ENCODE measurements at regions not wholly inside any gene's neighbourhood (a gene's known extent, or its start where the extent isn't known, plus 50 kb on each side); places are given as distances from the start of the nearest gene placed in this dataset.

- no peak overlapping the region for H3K27ac ChIP-seq
- H3K4me1 ChIP-seq (ENCODE audit: control insufficient read depth in 1 of 2, insufficient read depth in 1 of 2, low read depth in 1 of 2, low read length in 1 of 2) = no peaks in the 10 kb centered on the region
- H3K36me3 ChIP-seq = no peaks in the 10 kb centered on the region
- H3K9me3 ChIP-seq = no peaks in the 10 kb centered on the region
- H3K4me3 ChIP-seq (ENCODE audit: low read depth in 1 of 2, low read length in 1 of 2) = no peak overlapping the region
- TF ChIP-seq CTCF (IDR thresholded peaks at IDR 0.05) = no peak
- H3K27me3 ChIP-seq = no peaks in the 10 kb centered on the region
Measured at GRCh38 chr13:105466376-105466775, 1069.1 kb downstream of the EFNB2 start.

GRCh38 chr13:105465745-105466144, 1069.7 kb downstream of the EFNB2 start, which contains the start of gene DAOA:
Gene DAOA, plus strand, starts transcription at chr13:105466045.
- no peak within 1 kb of the TSS for H3K4me3 ChIP-seq (ENCODE audit: low read depth in 1 of 2, low read length in 1 of 2)
- TF ChIP-seq CTCF (IDR thresholded peaks at IDR 0.05) = no peak
- no peaks in the 10 kb centered on the region for H3K36me3 ChIP-seq
- no peaks in the 10 kb centered on the region for H3K4me1 ChIP-seq (ENCODE audit: control insufficient read depth in 1 of 2, insufficient read depth in 1 of 2, low read depth in 1 of 2, low read length in 1 of 2)
- no peaks in the 10 kb centered on the region for H3K27me3 ChIP-seq
- no peak within 1 kb of the TSS for H3K27ac ChIP-seq
- H3K9me3 ChIP-seq = no peaks in the 10 kb centered on the region

- Histone ChIP-seq H3K27me3 (no peaks in the 10 kb centered on the region), H3K9me3 (no peaks in the 10 kb centered on the region), H3K4me1 (ENCODE audit: control insufficient read depth in 1 of 2, insufficient read depth in 1 of 2, low read depth in 1 of 2, low read length in 1 of 2) (no peaks in the 10 kb centered on the region), H3K36me3 (no peaks in the 10 kb centered on the region), H3K4me3 (ENCODE audit: low read depth in 1 of 2, low read length in 1 of 2) (no peak overlapping the region), H3K27ac (no peak overlapping the region)
- TF ChIP-seq CTCF (IDR thresholded peaks at IDR 0.05) = no peak
Measured at GRCh38 chr13:105465251-105465650, 1070.2 kb downstream of the EFNB2 start.

GRCh38 chr13:105464249-105464648, 1071.2 kb downstream of the EFNB2 start:
- Histone ChIP-seq H3K4me1 (ENCODE audit: control insufficient read depth in 1 of 2, insufficient read depth in 1 of 2, low read depth in 1 of 2, low read length in 1 of 2) (no peaks in the 10 kb centered on the region), H3K27ac (no peak overlapping the region), H3K36me3 (no peaks in the 10 kb centered on the region), H3K27me3 (no peaks in the 10 kb centered on the region), H3K9me3 (no peaks in the 10 kb centered on the region), H3K4me3 (ENCODE audit: low read depth in 1 of 2, low read length in 1 of 2) (no peak overlapping the region)
- TF ChIP-seq CTCF (IDR thresholded peaks at IDR 0.05) = no peak

- no peak for TF ChIP-seq CTCF (IDR thresholded peaks at IDR 0.05)
- H3K36me3 ChIP-seq = no peaks in the 10 kb centered on the region
- no peak overlapping the region for H3K27ac ChIP-seq
- no peaks in the 10 kb centered on the region for H3K27me3 ChIP-seq
- H3K4me1 ChIP-seq (ENCODE audit: control insufficient read depth in 1 of 2, insufficient read depth in 1 of 2, low read depth in 1 of 2, low read length in 1 of 2) = no peaks in the 10 kb centered on the region
- H3K4me3 ChIP-seq (ENCODE audit: low read depth in 1 of 2, low read length in 1 of 2) = no peak overlapping the region
- H3K9me3 ChIP-seq = no peaks in the 10 kb centered on the region
Measured at GRCh38 chr13:105463011-105463501, 1072.4 kb downstream of the EFNB2 start.

- no peak overlapping the region for H3K27ac ChIP-seq
- TF ChIP-seq CTCF (IDR thresholded peaks at IDR 0.05) = no peak
- no peaks in the 10 kb centered on the region for H3K36me3 ChIP-seq
- no peak overlapping the region for H3K4me3 ChIP-seq (ENCODE audit: low read depth in 1 of 2, low read length in 1 of 2)
- H3K27me3 ChIP-seq = no peaks in the 10 kb centered on the region
- H3K9me3 ChIP-seq = no peaks in the 10 kb centered on the region
- no peaks in the 10 kb centered on the region for H3K4me1 ChIP-seq (ENCODE audit: control insufficient read depth in 1 of 2, insufficient read depth in 1 of 2, low read depth in 1 of 2, low read length in 1 of 2)
Measured at GRCh38 chr13:105462098-105462497, 1073.4 kb downstream of the EFNB2 start.

Measured in neutrophil (primary cell).